H9 (cell line): ENCODE measurements at regions not wholly inside any gene's neighbourhood (a gene's known extent, or its start where the extent isn't known, plus 50 kb on each side); places are given as distances from the start of the nearest gene placed in this dataset.

Experiments
- DNase-seq: peaks from one replicate; pipeline ENCODE4 v3.0.0-alpha.2; 2017
- H2AFZ ChIP-seq: one replicate; pipeline ENCODE4 v1.6.1; 2013; ENCODE audit warnings: mild to moderate bottlenecking, low read length, control low read depth, moderate library complexity
- H2AK5ac ChIP-seq: 2 replicates; pipeline ENCODE4 v1.6.1; 2013; ENCODE audit warnings: low read length, control low read depth, mixed read lengths; ENCODE audit not compliant: insufficient read length
- H2BK120ac ChIP-seq: one replicate; pipeline ENCODE4 v1.6.1; 2013; ENCODE audit warnings: low read depth, mild to moderate bottlenecking, low read length, control low read depth, inconsistent platforms; ENCODE audit not compliant: poor library complexity, severe bottlenecking
- H2BK12ac ChIP-seq: 2 replicates; pipeline ENCODE4 v1.6.1; 2013; ENCODE audit warnings: low read length, control low read depth, mixed read lengths, low read depth; ENCODE audit not compliant: insufficient read length
- H2BK15ac ChIP-seq: 2 replicates; pipeline ENCODE4 v1.6.1; 2013; ENCODE audit warnings: low read depth, low read length, control low read depth
- H2BK20ac ChIP-seq: one replicate; pipeline ENCODE4 v1.6.1; 2013; ENCODE audit warnings: low read depth, mild to moderate bottlenecking, low read length, control low read depth, inconsistent platforms; ENCODE audit not compliant: poor library complexity, severe bottlenecking
- H2BK5ac ChIP-seq: 2 replicates; pipeline ENCODE4 v1.6.1; 2013; ENCODE audit warnings: low read length, control low read depth, mixed read lengths; ENCODE audit not compliant: insufficient read length
- H3K14ac ChIP-seq: 2 replicates; pipeline ENCODE4 v1.6.1; 2013; ENCODE audit warnings: low read length, control low read depth; ENCODE audit not compliant: insufficient read depth
- H3K18ac ChIP-seq: 2 replicates; pipeline ENCODE4 v1.6.1; 2013; ENCODE audit warnings: low read depth, mild to moderate bottlenecking, mixed read lengths, low read length, control low read depth; ENCODE audit not compliant: insufficient read length
- H3K23ac ChIP-seq: 2 replicates; pipeline ENCODE4 v1.6.1; 2013; ENCODE audit warnings: low read length, control low read depth, mixed read lengths, low read depth; ENCODE audit not compliant: insufficient read length
- H3K23me2 ChIP-seq: 2 replicates; pipeline ENCODE4 v1.6.1; 2013; ENCODE audit warnings: low read depth, mild to moderate bottlenecking, mixed read lengths, low read length, control low read depth; ENCODE audit not compliant: insufficient read length, poor library complexity, severe bottlenecking
- H3K27ac ChIP-seq: 2 replicates; pipeline ENCODE4 v1.5.1; 2013; ENCODE audit warnings: low read length, control low read depth, mixed read lengths, low read depth; ENCODE audit not compliant: insufficient read length
- H3K27me3 ChIP-seq: 2 replicates; pipeline ENCODE4 v1.6.1; 2013; ENCODE audit warnings: low read length, control low read depth, inconsistent platforms; ENCODE audit not compliant: insufficient read depth
- H3K4ac ChIP-seq: 2 replicates; pipeline ENCODE4 v1.6.1; 2013; ENCODE audit warnings: low read depth, mild to moderate bottlenecking, control low read depth, inconsistent platforms, low read length, moderate library complexity
- H3K4me1 ChIP-seq: 2 replicates; pipeline ENCODE4 v1.6.1; 2013; ENCODE audit warnings: low read length, control low read depth, inconsistent platforms; ENCODE audit not compliant: insufficient read depth
- H3K4me2 ChIP-seq: 2 replicates; pipeline ENCODE4 v1.6.1; 2013; ENCODE audit warnings: low read length, control low read depth, mixed read lengths; ENCODE audit not compliant: insufficient read length, insufficient read depth
- H3K56ac ChIP-seq: 2 replicates; pipeline ENCODE4 v1.6.1; 2013; ENCODE audit warnings: low read depth, mild to moderate bottlenecking, mixed read lengths, low read length, control low read depth; ENCODE audit not compliant: insufficient read length
- H3K79me1 ChIP-seq: 2 replicates; pipeline ENCODE4 v1.6.1; 2013; ENCODE audit warnings: low read depth, mild to moderate bottlenecking, moderate library complexity, low read length, control low read depth, inconsistent platforms; ENCODE audit not compliant: insufficient read depth, poor library complexity, severe bottlenecking
- H3K79me2 ChIP-seq: 2 replicates; pipeline ENCODE4 v1.6.1; 2013; ENCODE audit warnings: low read length, control low read depth, inconsistent platforms; ENCODE audit not compliant: insufficient read depth
- H3K9ac ChIP-seq: 2 replicates; pipeline ENCODE4 v1.6.1; 2013; ENCODE audit warnings: low read length, control low read depth, mixed read lengths; ENCODE audit not compliant: insufficient read length; ENCODE audit errors: extremely low read depth
- H3K9me3 ChIP-seq: one replicate; pipeline ENCODE4 v1.6.1; 2013; ENCODE audit warnings: low read depth, low read length, inconsistent platforms; ENCODE audit not compliant: control insufficient read depth
- H3T11ph ChIP-seq: one replicate; pipeline ENCODE4 v1.6.1; 2013; ENCODE audit warnings: mild to moderate bottlenecking, low read length, control low read depth, inconsistent platforms
- H4K20me1 ChIP-seq: one replicate; pipeline ENCODE4 v1.6.1; 2013; ENCODE audit not compliant: control insufficient read depth, insufficient read length, insufficient read depth
- H4K5ac ChIP-seq: 2 replicates; pipeline ENCODE4 v1.6.1; 2013; ENCODE audit warnings: low read depth, mild to moderate bottlenecking, mixed read lengths, low read length, control low read depth; ENCODE audit not compliant: insufficient read length
- H4K8ac ChIP-seq: replicated peaks from 2 replicates; pipeline ENCODE4 v1.6.1; 2013; ENCODE audit warnings: low read length, control low read depth, mixed read lengths, low read depth; ENCODE audit not compliant: insufficient read length
- H4K91ac ChIP-seq: 2 replicates; pipeline ENCODE4 v1.6.1; 2013; ENCODE audit warnings: low read depth, mild to moderate bottlenecking, moderate library complexity, mixed read lengths, low read length, control low read depth; ENCODE audit not compliant: insufficient read length
- H3K27ac Mint-ChIP-seq, 3 experiments: 2 replicates in 2 of 3; 3 replicates in 1 of 3; pipeline ENCODE4 v1.8.0; 2020 to 2021; ENCODE audit warnings: mixed read lengths in 3 of 3, mild to moderate bottlenecking in 1 of 3, moderate library complexity in 1 of 3
- H3K27me3 Mint-ChIP-seq: 2 replicates; pipeline ENCODE4 v1.8.0; 2021; ENCODE audit warnings: low read depth, mild to moderate bottlenecking, moderate library complexity, mixed read lengths
- H3K36me3 Mint-ChIP-seq, 3 experiments: 2 replicates in 2 of 3; 3 replicates in 1 of 3; pipeline ENCODE4 v1.8.0; 2020 to 2021; ENCODE audit warnings: low read depth in 3 of 3, mixed read lengths in 3 of 3; ENCODE audit not compliant: insufficient read depth in 1 of 3
- H3K4me1 Mint-ChIP-seq, 2 experiments: 2 replicates each; pipeline ENCODE4 v1.8.0; 2020; ENCODE audit warnings: mixed read lengths in 2 of 2
- H3K4me3 Mint-ChIP-seq, 2 experiments: 2 replicates in 1 of 2; 3 replicates in 1 of 2; pipeline ENCODE4 v1.8.0; 2020 to 2021; ENCODE audit warnings: mild to moderate bottlenecking in 2 of 2, mixed read lengths in 2 of 2, moderate library complexity in 1 of 2
- H3K9me3 Mint-ChIP-seq, 2 experiments: 2 replicates in 1 of 2; 3 replicates in 1 of 2; pipeline ENCODE4 v1.8.0; 2020; ENCODE audit warnings: mild to moderate bottlenecking in 2 of 2, mixed read lengths in 2 of 2, moderate library complexity in 1 of 2
- CTCF ChIP-seq: fragments of 200-600 bp; sonication (generic); conservative IDR thresholded peaks from 3 replicates; pipeline ENCODE4 v1.8.0; 2021; ENCODE audit warnings: antibody characterized with exemption, mild to moderate bottlenecking
- WGBS: extraction: QIAGEN DNeasy Blood & Tissue Kit; methylation state at CpG from one replicate; pipeline ENCODE4 v1.1.7; 2013; ENCODE audit warnings: missing lambda C conversion rate, low lambda C conversion rate, mixed read lengths; ENCODE audit not compliant: insufficient read length; ENCODE audit errors: extremely low coverage; 5-methylcytosine and 5-hydroxymethylcytosine counted together

- H2BK120ac ChIP-seq, result no peak overlapping the region
- no peak overlapping the region for H3K9ac ChIP-seq
- H3K56ac ChIP-seq, result no peak overlapping the region
- no peaks in the 10 kb centered on the region; the same call in 1 of the 2 replicates for H3K27me3 Mint-ChIP-seq
- no peaks in the 10 kb centered on the region for H3K9me3 ChIP-seq
- no peak overlapping the region for H2BK5ac ChIP-seq
- H3K4me1 Mint-ChIP-seq, result peaks cover 22 to 37% of the 10 kb centered on the region in 2 experiments
- WGBS, result no CpG with 5 or more reads among the region's 1 CpG
- H4K91ac ChIP-seq, result no peak overlapping the region
- no peaks in the 10 kb centered on the region; a peak in 1 of 5 replicates for H3K9me3 Mint-ChIP-seq
- no peak overlapping the region for H2BK15ac ChIP-seq
- no peak overlapping the region for H2BK20ac ChIP-seq
- H3K27ac ChIP-seq, result no peak overlapping the region
- TF ChIP-seq CTCF, result no peak
- no peaks in the 10 kb centered on the region for H3K23me2 ChIP-seq
- H3K36me3 Mint-ChIP-seq, result no peaks in the 10 kb centered on the region
- no peak overlapping the region for H2AK5ac ChIP-seq
- no peaks in the 10 kb centered on the region for H3K79me2 ChIP-seq
- no peak overlapping the region for H2AFZ ChIP-seq
- no peak overlapping the region for H4K5ac ChIP-seq
- H3K4me2 ChIP-seq, result no peak overlapping the region
- H3K14ac ChIP-seq, result no peak overlapping the region
- H4K8ac ChIP-seq, result no peak overlapping the region
- H3K4me1 ChIP-seq, result peaks cover 9% of the 10 kb centered on the region; the same call in 1 of the 2 replicates
- no peak overlapping the region for H3K27ac Mint-ChIP-seq
- no peak overlapping the region for H3K18ac ChIP-seq
- H3K27me3 ChIP-seq, result no peaks in the 10 kb centered on the region
- H3K79me1 ChIP-seq, result no peaks in the 10 kb centered on the region
- DNase-seq, result no peak
- H3K23ac ChIP-seq, result no peak overlapping the region
- H2BK12ac ChIP-seq, result no peak overlapping the region
- no peaks in the 10 kb centered on the region for H4K20me1 ChIP-seq
- no peak overlapping the region for H3K4ac ChIP-seq
- no peak overlapping the region for H3K4me3 Mint-ChIP-seq
- no peak overlapping the region for H3T11ph ChIP-seq
Observed at GRCh38 chr2:19232312-19232711, 126.1 kb downstream of the OSR1 start.
